Kidney (tissue), 13 donors: ENCODE measurements at regions not wholly inside any gene's neighbourhood (a gene's known extent, or its start where the extent isn't known, plus 50 kb on each side); places are given as distances from the start of the nearest gene placed in this dataset.

Experiments
- DNase-seq, 5 donors: peaks; one replicate each; pipeline ENCODE4 v3.0.0-alpha.2; 2013 to 2020
- FAIRE-seq: peaks from 2 replicates; lab custom pipeline; 2012; peaks lifted over from hg19 to GRCh38; lab: Jason Lieb, UNC
- H3K27ac ChIP-seq, 2 donors: one replicate each; pipeline ENCODE4 v1.7.0; 2013; ENCODE audit warnings: low read depth in 2 of 2, low read length in 2 of 2, inconsistent platforms in 1 of 2
- H3K27me3 ChIP-seq: one replicate; pipeline ENCODE4 v1.7.1; 2013; ENCODE audit warnings: low read length, inconsistent platforms; ENCODE audit not compliant: control insufficient read depth, insufficient read depth
- H3K36me3 ChIP-seq, 3 donors: one replicate each; pipeline versions ENCODE4 v1.7.0 to v1.7.1; 2013; ENCODE audit warnings: low read length in 3 of 3, control low read depth in 1 of 3, inconsistent platforms in 1 of 3; ENCODE audit not compliant: insufficient read depth in 3 of 3, control insufficient read depth in 2 of 3
- H3K4me1 ChIP-seq, 3 donors: one replicate each; pipeline versions ENCODE4 v1.7.0 to v1.7.1; 2013; ENCODE audit warnings: low read length in 3 of 3, inconsistent platforms in 1 of 3, low read depth in 1 of 3; ENCODE audit not compliant: control insufficient read depth in 2 of 3, insufficient read depth in 2 of 3
- H3K4me3 ChIP-seq, 3 donors: one replicate each; pipeline versions ENCODE4 v1.7.0 to v1.8.1; 2013; ENCODE audit warnings: low read length in 3 of 3, control low read depth in 1 of 3, inconsistent platforms in 1 of 3
- H3K9ac ChIP-seq, 3 donors: one replicate each; pipeline versions ENCODE4 v1.7.0 to v1.7.1; 2013; ENCODE audit warnings: low read length in 3 of 3, control low read depth in 1 of 3, inconsistent platforms in 1 of 3
- H3K9me3 ChIP-seq, 3 donors: one replicate each; pipeline versions ENCODE4 v1.7.0 to v1.7.1; 2013; ENCODE audit warnings: low read length in 3 of 3, control low read depth in 1 of 3, inconsistent platforms in 1 of 3; ENCODE audit not compliant: control insufficient read depth in 2 of 3, insufficient read depth in 1 of 3
- intact Hi-C: fragments of 100-400 bp; cut with DNase I; formaldehyde crosslinking; loops from one replicate; pipeline ENCODE4 v1.11.1; 2022
- TF ChIP-seq, protein P1 (sequence below): IDR thresholded peaks from 3 replicates; pipeline ENCODE4 v1.5.1; 2012; ENCODE audit warnings: mild to moderate bottlenecking, moderate library complexity, borderline replicate concordance; ENCODE audit not compliant: insufficient read depth; ENCODE audit errors: extremely low read depth
- donor health status: control.
- donor health status: control.
- donor health status: control.
- donor health status: control.
- donor health status: control.
- donor health status: DM: yes; HTN: yes; CAD: no.
- donor health status: Normal renal cell carcinoma (clear cell type).

DNA sequence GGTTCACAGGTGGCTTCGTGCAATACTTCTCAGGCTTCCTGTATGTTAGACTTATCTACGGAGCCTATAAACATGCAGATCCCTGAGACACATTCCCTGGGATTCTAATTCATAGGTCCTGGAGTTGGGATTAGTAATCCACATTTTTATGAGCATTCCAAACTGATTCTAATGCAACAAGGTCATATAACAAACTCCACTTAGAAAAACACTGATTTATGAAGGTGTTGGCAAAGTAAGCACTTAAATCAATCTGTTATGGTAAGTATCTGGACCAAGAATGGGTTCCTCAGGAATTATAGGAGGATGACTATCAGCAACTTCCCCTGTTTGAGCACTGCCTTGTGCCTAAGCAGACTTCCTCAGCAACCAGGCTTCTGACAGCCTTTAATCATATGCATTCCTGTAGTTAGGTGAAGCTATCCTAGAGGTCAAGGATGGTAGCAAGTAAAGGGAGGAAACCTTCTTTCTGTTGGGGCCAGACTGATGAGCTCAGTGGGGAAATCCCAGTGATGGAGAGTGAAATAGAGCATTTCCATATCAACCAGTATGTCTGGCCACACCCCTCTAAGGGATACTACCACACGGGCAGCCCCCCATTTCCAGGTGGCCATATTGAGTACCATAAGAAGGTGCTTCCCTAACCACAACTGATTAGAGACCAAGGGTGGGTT is 89.6 kb downstream of the RASSF10 start:
- no peaks in the 10 kb centered on the region for H3K36me3 ChIP-seq
- no peak overlapping the region for H3K9ac ChIP-seq
- H3K27ac ChIP-seq = no peak overlapping the region
- H3K27me3 ChIP-seq = no peaks in the 10 kb centered on the region
- no peak for DNase-seq
- TF ChIP-seq, protein P1, sequence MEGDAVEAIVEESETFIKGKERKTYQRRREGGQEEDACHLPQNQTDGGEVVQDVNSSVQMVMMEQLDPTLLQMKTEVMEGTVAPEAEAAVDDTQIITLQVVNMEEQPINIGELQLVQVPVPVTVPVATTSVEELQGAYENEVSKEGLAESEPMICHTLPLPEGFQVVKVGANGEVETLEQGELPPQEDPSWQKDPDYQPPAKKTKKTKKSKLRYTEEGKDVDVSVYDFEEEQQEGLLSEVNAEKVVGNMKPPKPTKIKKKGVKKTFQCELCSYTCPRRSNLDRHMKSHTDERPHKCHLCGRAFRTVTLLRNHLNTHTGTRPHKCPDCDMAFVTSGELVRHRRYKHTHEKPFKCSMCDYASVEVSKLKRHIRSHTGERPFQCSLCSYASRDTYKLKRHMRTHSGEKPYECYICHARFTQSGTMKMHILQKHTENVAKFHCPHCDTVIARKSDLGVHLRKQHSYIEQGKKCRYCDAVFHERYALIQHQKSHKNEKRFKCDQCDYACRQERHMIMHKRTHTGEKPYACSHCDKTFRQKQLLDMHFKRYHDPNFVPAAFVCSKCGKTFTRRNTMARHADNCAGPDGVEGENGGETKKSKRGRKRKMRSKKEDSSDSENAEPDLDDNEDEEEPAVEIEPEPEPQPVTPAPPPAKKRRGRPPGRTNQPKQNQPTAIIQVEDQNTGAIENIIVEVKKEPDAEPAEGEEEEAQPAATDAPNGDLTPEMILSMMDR = no peak
- H3K9me3 ChIP-seq = no peaks in the 10 kb centered on the region
- intact Hi-C loops = no loop called here
- H3K4me3 ChIP-seq = no peak overlapping the region
- FAIRE-seq = no peak
- peaks cover 0 to 2% (median 0%) of the 10 kb centered on the region in 3 donors for H3K4me1 ChIP-seq

DNA sequence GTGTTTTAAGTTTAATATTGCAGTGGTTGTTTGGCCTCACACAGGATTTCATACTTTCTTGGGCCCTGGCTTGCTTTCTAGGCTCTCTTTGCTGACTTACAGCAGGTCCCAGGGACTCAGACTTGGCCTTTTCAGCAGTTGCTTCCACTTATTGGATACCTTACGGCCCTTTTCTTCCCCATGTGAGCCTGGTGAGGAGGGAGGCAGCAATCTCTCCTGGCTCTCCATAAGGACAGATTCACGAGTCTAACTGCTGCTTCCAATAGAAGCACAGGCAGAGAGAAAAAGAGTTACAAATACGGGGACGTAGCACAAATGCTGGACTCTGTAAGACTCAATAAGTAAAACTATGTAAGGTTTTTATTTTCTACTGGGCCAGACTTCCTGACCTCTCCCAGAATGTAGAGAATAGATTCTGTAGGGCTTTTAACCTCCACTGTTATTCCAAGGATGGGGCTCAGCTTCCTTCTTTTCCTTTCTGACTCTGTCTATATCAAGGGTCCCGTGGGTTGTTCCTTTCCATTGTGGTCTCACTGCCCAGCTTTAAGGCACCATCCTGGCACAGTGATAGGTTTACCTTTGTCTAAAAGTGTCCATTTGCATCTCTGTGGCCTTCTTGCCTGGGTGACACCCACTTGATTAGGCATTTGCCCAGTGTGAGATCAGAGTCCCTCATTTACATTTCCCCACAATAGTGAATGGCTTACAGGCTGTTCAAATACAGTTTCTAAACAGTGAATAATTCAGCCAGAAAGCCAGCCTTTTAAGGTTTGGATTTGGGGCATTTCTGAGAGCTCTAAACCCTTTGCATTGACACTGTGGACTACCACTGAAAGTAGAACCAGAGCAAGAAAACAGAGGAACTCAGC is 92.8 kb downstream of the RASSF10 start:
- DNase-seq = no peak
- intact Hi-C loops = no loop called here
- FAIRE-seq = no peak

DNA sequence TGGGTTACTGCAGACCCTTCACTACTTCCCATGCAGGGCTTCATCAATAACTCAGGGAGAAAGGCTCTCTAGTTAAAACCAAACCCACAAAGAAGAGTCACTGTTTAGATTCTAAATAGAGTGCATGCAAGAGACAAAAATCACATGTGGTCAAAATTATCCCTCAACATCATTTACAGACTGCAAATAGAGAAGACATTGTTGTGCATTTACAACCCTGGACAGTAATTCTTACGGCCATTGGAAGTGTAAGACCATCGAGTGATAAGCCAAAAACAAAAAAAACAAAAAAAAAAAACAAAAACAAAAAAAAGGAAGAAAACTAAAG is 93.4 kb downstream of the RASSF10 start:
- TF ChIP-seq, protein P1 = no peak
- H3K4me1 ChIP-seq = peaks cover 0 to 3% (median 0%) of the 10 kb centered on the region in 3 donors
- FAIRE-seq (no peak), DNase-seq (no peak)
- no peak overlapping the region for H3K27ac ChIP-seq
- H3K27me3 ChIP-seq = no peaks in the 10 kb centered on the region
- intact Hi-C loops = no loop called here
- H3K36me3 ChIP-seq = no peaks in the 10 kb centered on the region
- H3K4me3 ChIP-seq = no peak overlapping the region
- H3K9me3 ChIP-seq = no peaks in the 10 kb centered on the region
- H3K9ac ChIP-seq = no peak overlapping the region

More for the DNA sequence above, 92.8 kb downstream of the RASSF10 start:
- peaks cover 0 to 3% (median 0%) of the 10 kb centered on the region in 3 donors for H3K4me1 ChIP-seq
- H3K9ac ChIP-seq = no peak overlapping the region
- H3K4me3 ChIP-seq = no peak overlapping the region
- no peak overlapping the region for H3K27ac ChIP-seq
- H3K9me3 ChIP-seq = no peaks in the 10 kb centered on the region
- TF ChIP-seq, protein P1 = no peak
- H3K27me3 ChIP-seq = no peaks in the 10 kb centered on the region
- no peaks in the 10 kb centered on the region for H3K36me3 ChIP-seq
